ENCODE measurements at regions not wholly inside any gene's neighbourhood (a gene's known extent, or its start where the extent isn't known, plus 50 kb on each side); places are given as distances from the start of the nearest gene placed in this dataset.
"Not testable (repeated sequence)": the region's sequence is repeated elsewhere in the genome, so short reads cannot be mapped to it uniquely, and the experiment has no call there.

- not testable (repeated sequence) for H4K20me1 ChIP-seq (ENCODE audit: low read length)
Measured at GRCh38 chr6:60935970-60936369, 1350.1 kb downstream of the KHDRBS2 start.

DNA sequence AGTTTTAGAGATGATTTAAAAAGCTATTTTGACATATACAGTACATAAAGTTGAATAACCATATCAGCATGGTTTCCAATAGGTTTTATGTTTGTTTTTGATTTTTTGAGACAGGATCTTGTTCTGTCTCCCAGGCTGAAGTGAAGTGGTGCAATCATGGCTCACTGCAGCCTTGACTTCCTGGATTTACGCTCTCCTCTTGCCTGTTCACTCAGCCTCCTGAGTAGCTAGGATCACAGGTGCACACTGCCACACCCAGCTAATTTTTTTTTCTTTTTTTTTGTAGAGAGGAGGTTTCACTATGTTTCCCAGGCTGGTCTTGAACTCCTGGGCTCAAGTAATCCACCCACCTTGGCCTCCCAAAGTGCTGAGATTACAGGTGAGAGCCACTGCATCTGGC lies 1366.4 kb downstream of the KHDRBS2 start:
- H4K20me1 ChIP-seq (ENCODE audit: low read length); CTCF ChIA-PET; BruUV-seq (replicated peaks); H3K36me3 ChIP-seq (ENCODE audit: low read depth, low read length); H3K4me2 ChIP-seq (ENCODE audit: low read length); intact Hi-C loops (cut with micrococcal nuclease); H3K9ac ChIP-seq (ENCODE audit: low read length); H3K4me3 ChIP-seq (ENCODE audit: low read length); H3K79me2 ChIP-seq (ENCODE audit: low read length); H3K4me1 ChIP-seq (ENCODE audit: insufficient read depth, low read length); H3K9me2 ChIP-seq (replicated peaks; ENCODE audit: low read length); DNase-seq; H3K27me3 ChIP-seq (ENCODE audit: low read length); H3F3A ChIP-seq (ENCODE audit: low read length, unreplicated experiment); H2AFZ ChIP-seq (ENCODE audit: low read length); POLR2A ChIA-PET (ENCODE audit: unreplicated experiment); H3K9me3 ChIP-seq (ENCODE audit: low read length); ATAC-seq; H3K27ac ChIP-seq (ENCODE audit: low read length): not testable (repeated sequence)

More at GRCh38 chr6:60935970-60936369, 1350.1 kb downstream of the KHDRBS2 start:
- peak; percentile 60 for ATAC-seq
- H3K4me1 ChIP-seq (ENCODE audit: insufficient read depth, low read length); intact Hi-C loops (cut with micrococcal nuclease); H3K27me3 ChIP-seq (ENCODE audit: low read length); H2AFZ ChIP-seq (ENCODE audit: low read length); H3F3A ChIP-seq (ENCODE audit: low read length, unreplicated experiment); H3K9ac ChIP-seq (ENCODE audit: low read length); H3K4me2 ChIP-seq (ENCODE audit: low read length); H3K27ac ChIP-seq (ENCODE audit: low read length); BruUV-seq (replicated peaks); H3K79me2 ChIP-seq (ENCODE audit: low read length); H3K4me3 ChIP-seq (ENCODE audit: low read length); CTCF ChIA-PET; POLR2A ChIA-PET (ENCODE audit: unreplicated experiment); H3K9me3 ChIP-seq (ENCODE audit: low read length); H3K36me3 ChIP-seq (ENCODE audit: low read depth, low read length); H3K9me2 ChIP-seq (replicated peaks; ENCODE audit: low read length); DNase-seq: not testable (repeated sequence)

GRCh38 chr6:60903860-60904259 lies 1382.2 kb downstream of the KHDRBS2 start:
- H3K9ac ChIP-seq (ENCODE audit: low read length); CTCF ChIA-PET; H3K27ac ChIP-seq (ENCODE audit: low read length); H3K9me2 ChIP-seq (replicated peaks; ENCODE audit: low read length); BruUV-seq (replicated peaks); H4K20me1 ChIP-seq (ENCODE audit: low read length); H3K4me3 ChIP-seq (ENCODE audit: low read length); intact Hi-C loops (cut with micrococcal nuclease); H3K79me2 ChIP-seq (ENCODE audit: low read length); ATAC-seq; H3F3A ChIP-seq (ENCODE audit: low read length, unreplicated experiment); H2AFZ ChIP-seq (ENCODE audit: low read length); H3K9me3 ChIP-seq (ENCODE audit: low read length); H3K4me1 ChIP-seq (ENCODE audit: insufficient read depth, low read length); POLR2A ChIA-PET (ENCODE audit: unreplicated experiment); DNase-seq; H3K4me2 ChIP-seq (ENCODE audit: low read length); H3K27me3 ChIP-seq (ENCODE audit: low read length); H3K36me3 ChIP-seq (ENCODE audit: low read depth, low read length): not testable (repeated sequence)

DNA sequence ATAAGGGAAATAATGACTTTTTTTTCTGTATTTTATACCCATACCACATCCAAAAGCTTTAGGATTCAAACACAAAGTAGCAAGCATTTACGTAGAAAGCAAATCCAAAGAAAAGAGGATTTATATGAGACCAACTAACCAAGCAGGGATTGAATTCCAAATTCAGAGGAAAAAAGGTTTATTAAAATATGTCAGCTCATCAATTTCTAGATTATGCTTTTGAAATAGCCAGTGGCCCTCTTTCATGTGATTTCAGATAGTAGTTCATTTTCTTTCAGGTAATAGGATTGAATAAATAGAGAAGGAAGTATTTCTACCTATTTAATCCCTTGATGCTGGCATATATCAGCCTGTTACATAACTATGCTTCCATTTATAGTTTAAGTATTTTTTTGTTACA lies 1392.7 kb downstream of the KHDRBS2 start:
- H3K27me3 ChIP-seq (ENCODE audit: low read length); H3K4me1 ChIP-seq (ENCODE audit: insufficient read depth, low read length); H3F3A ChIP-seq (ENCODE audit: low read length, unreplicated experiment); H3K27ac ChIP-seq (ENCODE audit: low read length); BruUV-seq (replicated peaks); H3K4me2 ChIP-seq (ENCODE audit: low read length); H3K36me3 ChIP-seq (ENCODE audit: low read depth, low read length); CTCF ChIA-PET; DNase-seq; ATAC-seq; H4K20me1 ChIP-seq (ENCODE audit: low read length); H3K79me2 ChIP-seq (ENCODE audit: low read length); H3K9me3 ChIP-seq (ENCODE audit: low read length); H3K9ac ChIP-seq (ENCODE audit: low read length); H2AFZ ChIP-seq (ENCODE audit: low read length); intact Hi-C loops (cut with micrococcal nuclease); POLR2A ChIA-PET (ENCODE audit: unreplicated experiment); H3K9me2 ChIP-seq (replicated peaks; ENCODE audit: low read length); H3K4me3 ChIP-seq (ENCODE audit: low read length): not testable (repeated sequence)

DNA sequence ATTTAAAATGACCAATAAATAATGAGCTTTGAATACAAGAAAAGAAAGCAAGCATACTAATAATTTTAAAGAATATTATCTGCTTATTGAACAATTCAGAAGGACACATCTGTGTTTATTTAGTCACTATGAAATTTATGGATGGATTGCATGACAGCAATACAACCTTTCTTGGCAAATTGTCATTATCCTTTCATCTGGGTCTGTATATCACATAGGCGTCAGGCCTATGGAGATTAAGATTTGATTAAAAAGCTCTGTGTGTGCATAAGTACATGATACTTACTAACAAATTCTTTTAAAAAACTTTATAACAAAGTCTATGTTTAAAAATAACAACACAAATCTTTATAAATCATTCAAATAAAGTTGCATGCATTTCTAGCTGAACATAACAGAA lies 1394.4 kb downstream of the KHDRBS2 start:
- ATAC-seq = no peak
- Histone ChIP-seq H3K79me2 (ENCODE audit: low read length) (no peaks in the 10 kb centered on the region), H3K4me2 (ENCODE audit: low read length) (no peak overlapping the region), H3F3A (ENCODE audit: low read length, unreplicated experiment) (no peaks in the 10 kb centered on the region), H2AFZ (ENCODE audit: low read length) (no peak overlapping the region), H3K4me3 (ENCODE audit: low read length) (no peak overlapping the region), H3K9me3 (ENCODE audit: low read length) (no peaks in the 10 kb centered on the region), H3K36me3 (ENCODE audit: low read depth, low read length) (no peaks in the 10 kb centered on the region), H3K27ac (ENCODE audit: low read length) (no peak overlapping the region), H3K9ac (ENCODE audit: low read length) (no peak overlapping the region), H3K27me3 (ENCODE audit: low read length) (no peaks in the 10 kb centered on the region), H3K9me2 (replicated peaks; ENCODE audit: low read length) (no peaks in the 10 kb centered on the region), H3K4me1 (ENCODE audit: insufficient read depth, low read length) (no peaks in the 10 kb centered on the region), H4K20me1 (ENCODE audit: low read length) (no peaks in the 10 kb centered on the region)
- ChIA-PET POLR2A (ENCODE audit: unreplicated experiment) (no interaction called here), CTCF (no interaction called here)
- intact Hi-C loops (cut with micrococcal nuclease) = no loop called here
- no TSS peak for BruUV-seq (replicated peaks)
- TF ChIP-seq EZH2 (IDR thresholded peaks at IDR 0.05; ENCODE audit: low read length, unreplicated experiment) (no peak), EZH2phosphoT487 (IDR thresholded peaks at IDR 0.05; ENCODE audit: borderline replicate concordance, low read length) (no peak), CTCF (conservative IDR thresholded peaks at IDR 0.05; ENCODE audit: low read depth, low read length) (no peak)
- no peak for DNase-seq

DNA sequence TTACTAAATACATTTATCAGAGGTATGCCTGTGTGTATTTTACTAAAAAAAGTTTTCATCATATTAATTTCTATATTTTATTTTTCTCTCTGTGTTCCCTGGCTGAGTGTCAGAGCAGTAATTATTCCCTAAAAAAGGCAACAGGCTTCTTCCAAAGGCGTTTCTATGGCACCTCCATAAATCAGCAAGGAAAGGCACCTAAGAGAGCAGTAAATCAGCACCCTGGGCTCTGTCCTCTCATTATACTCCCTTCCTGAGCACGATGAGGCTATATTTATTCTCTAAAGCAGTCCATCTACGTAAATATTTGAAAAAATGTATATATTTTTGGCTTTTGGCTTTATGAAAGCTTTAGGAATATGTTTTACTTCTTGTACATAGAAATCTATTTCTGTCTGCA lies 1408.6 kb downstream of the KHDRBS2 start:
- H3K4me2 ChIP-seq (ENCODE audit: low read length); H3K27ac ChIP-seq (ENCODE audit: low read length); H3K4me1 ChIP-seq (ENCODE audit: insufficient read depth, low read length); H3K9ac ChIP-seq (ENCODE audit: low read length); H3K9me3 ChIP-seq (ENCODE audit: low read length); POLR2A ChIA-PET (ENCODE audit: unreplicated experiment); DNase-seq; H3K79me2 ChIP-seq (ENCODE audit: low read length); BruUV-seq (replicated peaks); H3K36me3 ChIP-seq (ENCODE audit: low read depth, low read length); ATAC-seq; H3K4me3 ChIP-seq (ENCODE audit: low read length); H3K9me2 ChIP-seq (replicated peaks; ENCODE audit: low read length); intact Hi-C loops (cut with micrococcal nuclease); CTCF ChIA-PET; H4K20me1 ChIP-seq (ENCODE audit: low read length); H2AFZ ChIP-seq (ENCODE audit: low read length); H3F3A ChIP-seq (ENCODE audit: low read length, unreplicated experiment); H3K27me3 ChIP-seq (ENCODE audit: low read length): not testable (repeated sequence)
